Neural cell (in vitro differentiated cells): ENCODE measurements at regions not wholly inside any gene's neighbourhood (a gene's known extent, or its start where the extent isn't known, plus 50 kb on each side); places are given as distances from the start of the nearest gene placed in this dataset.

ENCODE experiments used
- CTCF ChIP-seq: fragments of 450-650 bp; IDR thresholded peaks from 2 replicates; pipeline ENCODE4 v1.5.1; 2014; ENCODE audit warnings: antibody characterized with exemption, mild to moderate bottlenecking, moderate library complexity; ENCODE audit not compliant: poor library complexity, severe bottlenecking
- EP300 ChIP-seq: fragments of 450-650 bp; conservative IDR thresholded peaks from 2 replicates; pipeline ENCODE4 v1.6.1; 2014; ENCODE audit warnings: antibody characterized with exemption, mild to moderate bottlenecking, moderate library complexity; ENCODE audit not compliant: poor library complexity, severe bottlenecking
- POLR2AphosphoS5 ChIP-seq: IDR thresholded peaks from 2 replicates; pipeline ENCODE4 v1.6.1; 2012
- RAD21 ChIP-seq: fragments of 450-650 bp; conservative IDR thresholded peaks from 2 replicates; pipeline ENCODE4 v1.6.1; 2014; ENCODE audit warnings: antibody characterized with exemption, mild to moderate bottlenecking, moderate library complexity
- REST ChIP-seq: IDR thresholded peaks from 2 replicates; pipeline ENCODE4 v1.6.1; 2012; ENCODE audit warnings: borderline replicate concordance
- SMC3 ChIP-seq: fragments of 450-650 bp; conservative IDR thresholded peaks from 2 replicates; pipeline ENCODE4 v1.6.1; 2014; ENCODE audit warnings: antibody characterized with exemption, mild to moderate bottlenecking, moderate library complexity; ENCODE audit not compliant: poor library complexity
- TAF1 ChIP-seq: IDR thresholded peaks from 2 replicates; pipeline ENCODE4 v1.6.1; 2012; ENCODE audit warnings: low read depth

GRCh38 chr13:33937373-33938098 lies 119.6 kb downstream of the RFC3 start:
- TF ChIP-seq CTCF (no peak), TAF1 (no peak), EP300 (no peak), RAD21 (no peak), POLR2AphosphoS5 (no peak), SMC3 (no peak), REST (no peak)
